HFF-Myc (cell line): ENCODE measurements at regions not wholly inside any gene's neighbourhood (a gene's known extent, or its start where the extent isn't known, plus 50 kb on each side); places are given as distances from the start of the nearest gene placed in this dataset.

Experiments
- DNase-seq: peaks from one replicate; pipeline ENCODE4 v3.0.0-alpha.2; 2011; ENCODE audit warnings: low read depth; ENCODE audit errors: extremely low read depth
- H3K4me3 ChIP-seq: replicated peaks from 2 replicates; pipeline ENCODE4 v1.5.1; 2011; ENCODE audit warnings: low read depth, mild to moderate bottlenecking, control low read depth, low read length
- TF ChIP-seq, protein P1 (sequence below): IDR thresholded peaks from 2 replicates; pipeline ENCODE4 v1.5.1; 2012; ENCODE audit warnings: mild to moderate bottlenecking, low read depth, low read length, control low read depth; ENCODE audit errors: missing control alignments

DNA sequence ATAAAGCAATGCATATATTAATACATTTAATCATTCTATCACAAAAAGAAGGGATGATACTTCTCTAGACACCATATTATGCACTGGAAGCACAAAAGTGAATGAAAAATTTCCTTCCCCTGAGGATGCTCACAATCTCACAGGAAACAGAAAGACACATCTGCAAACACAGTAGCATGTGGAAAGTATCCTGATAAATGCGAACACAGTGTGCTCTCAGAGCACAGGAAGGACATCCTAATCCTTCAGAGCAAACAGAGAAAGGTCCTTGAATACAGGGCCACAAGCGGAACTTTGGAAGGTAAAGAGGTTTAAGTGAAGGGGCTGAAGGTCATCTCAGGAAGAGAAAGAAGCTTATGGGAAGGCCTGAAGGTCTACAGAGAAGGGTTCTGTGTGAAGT, 524.6 kb upstream of the LRRC4C start:
- no peak overlapping the region for H3K4me3 ChIP-seq
- TF ChIP-seq, protein P1, sequence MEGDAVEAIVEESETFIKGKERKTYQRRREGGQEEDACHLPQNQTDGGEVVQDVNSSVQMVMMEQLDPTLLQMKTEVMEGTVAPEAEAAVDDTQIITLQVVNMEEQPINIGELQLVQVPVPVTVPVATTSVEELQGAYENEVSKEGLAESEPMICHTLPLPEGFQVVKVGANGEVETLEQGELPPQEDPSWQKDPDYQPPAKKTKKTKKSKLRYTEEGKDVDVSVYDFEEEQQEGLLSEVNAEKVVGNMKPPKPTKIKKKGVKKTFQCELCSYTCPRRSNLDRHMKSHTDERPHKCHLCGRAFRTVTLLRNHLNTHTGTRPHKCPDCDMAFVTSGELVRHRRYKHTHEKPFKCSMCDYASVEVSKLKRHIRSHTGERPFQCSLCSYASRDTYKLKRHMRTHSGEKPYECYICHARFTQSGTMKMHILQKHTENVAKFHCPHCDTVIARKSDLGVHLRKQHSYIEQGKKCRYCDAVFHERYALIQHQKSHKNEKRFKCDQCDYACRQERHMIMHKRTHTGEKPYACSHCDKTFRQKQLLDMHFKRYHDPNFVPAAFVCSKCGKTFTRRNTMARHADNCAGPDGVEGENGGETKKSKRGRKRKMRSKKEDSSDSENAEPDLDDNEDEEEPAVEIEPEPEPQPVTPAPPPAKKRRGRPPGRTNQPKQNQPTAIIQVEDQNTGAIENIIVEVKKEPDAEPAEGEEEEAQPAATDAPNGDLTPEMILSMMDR: no peak
- DNase-seq: no peak

DNA sequence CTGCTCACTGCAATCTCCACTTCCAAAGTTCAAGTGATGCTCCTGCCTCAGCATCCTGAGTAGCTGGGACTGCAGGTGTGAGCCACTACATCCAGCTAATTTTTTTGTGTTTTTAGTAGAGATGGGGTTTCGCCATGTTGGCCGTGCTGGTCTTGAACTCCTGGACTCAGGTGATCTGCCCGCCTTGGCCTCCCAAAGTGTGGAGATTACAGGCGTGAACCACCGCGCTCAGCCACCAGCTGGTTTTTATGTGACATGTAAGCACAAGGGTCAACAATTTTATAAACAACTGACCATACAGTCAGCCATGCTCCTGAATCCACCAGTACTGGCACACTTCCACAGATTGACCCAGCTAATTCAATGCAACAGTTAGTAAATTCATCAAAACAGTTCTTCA, 526.3 kb upstream of the LRRC4C start:
- TF ChIP-seq, protein P1: no peak
- H3K4me3 ChIP-seq: no peak overlapping the region
- DNase-seq: no peak

DNA sequence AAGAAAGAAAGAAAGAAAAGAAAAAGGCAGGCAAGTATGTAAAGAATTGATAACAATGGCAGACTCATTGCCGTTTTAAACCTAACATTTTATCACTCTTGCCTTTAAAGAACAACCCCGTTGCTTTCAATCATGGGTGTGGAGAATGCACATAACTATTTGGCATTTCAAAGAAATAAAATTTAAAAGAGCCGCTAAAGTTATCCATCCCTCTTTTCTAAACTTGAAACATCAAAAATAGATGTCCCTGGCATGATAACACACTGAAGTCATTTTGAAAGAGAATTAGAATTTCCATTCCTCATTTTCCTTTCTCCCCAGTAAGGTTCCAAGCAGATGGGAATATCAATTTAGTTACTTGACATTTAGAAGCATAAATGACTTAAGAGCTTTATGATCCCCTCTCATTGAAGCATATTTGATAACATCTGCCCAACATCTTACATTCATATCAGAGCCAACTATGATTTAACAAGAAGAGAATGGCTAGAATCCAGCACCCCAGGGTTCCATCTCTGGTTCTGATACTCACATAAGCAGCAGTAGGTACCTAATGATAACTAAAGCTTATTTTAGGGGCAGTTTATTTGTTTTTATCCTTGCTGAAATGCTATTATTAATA, 529.6 kb upstream of the LRRC4C start:
- TF ChIP-seq, protein P1: no peak
- no peak overlapping the region for H3K4me3 ChIP-seq
- no peak for DNase-seq

DNA sequence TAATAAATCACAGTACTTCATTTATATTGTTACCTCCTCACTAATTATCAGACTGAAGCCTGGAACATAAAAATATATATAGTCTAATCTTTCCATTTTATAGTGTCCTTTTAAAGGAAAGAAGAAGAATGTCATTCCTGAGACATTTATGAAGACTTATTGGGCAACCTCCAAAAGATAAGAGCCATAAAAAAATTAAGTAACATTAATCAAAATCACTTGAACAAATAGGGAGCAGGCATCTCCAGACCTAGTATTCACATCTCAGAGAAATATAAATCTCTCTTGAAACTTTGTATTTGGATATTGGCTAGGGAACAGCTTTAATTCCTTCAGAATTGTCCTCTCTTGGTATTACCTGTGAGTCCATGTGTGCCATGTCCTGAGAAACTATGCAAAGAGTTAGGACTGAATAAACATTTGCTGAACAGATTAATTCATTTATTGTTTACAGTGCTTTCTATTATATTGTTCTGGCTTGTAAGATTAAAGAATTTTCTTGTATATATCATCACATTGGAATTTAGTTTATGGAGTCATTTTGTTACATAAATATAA, 530.5 kb upstream of the LRRC4C start:
- no peak overlapping the region for H3K4me3 ChIP-seq
- TF ChIP-seq, protein P1: no peak
- no peak for DNase-seq

DNA sequence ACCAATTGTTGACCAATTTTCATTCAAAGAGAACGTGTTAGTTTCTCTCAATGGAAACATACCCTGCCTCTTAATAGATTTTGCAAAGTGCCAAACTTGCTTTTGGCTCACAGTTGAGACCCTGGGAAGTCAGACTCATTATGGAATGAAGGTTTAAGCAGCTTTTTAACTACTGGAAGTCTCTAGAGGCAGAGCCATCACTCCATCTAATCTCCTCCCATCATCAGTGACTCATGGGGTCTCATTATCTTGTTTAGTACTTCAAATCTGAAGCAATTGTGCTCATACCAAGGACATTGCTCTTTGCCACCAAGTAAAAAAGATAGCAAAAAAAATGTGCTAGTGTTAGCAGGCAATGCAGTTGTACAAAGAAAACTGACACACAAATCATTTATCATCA, 537.1 kb upstream of the LRRC4C start:
- H3K4me3 ChIP-seq: no peak overlapping the region
- DNase-seq: no peak
- TF ChIP-seq, protein P1: no peak

DNA sequence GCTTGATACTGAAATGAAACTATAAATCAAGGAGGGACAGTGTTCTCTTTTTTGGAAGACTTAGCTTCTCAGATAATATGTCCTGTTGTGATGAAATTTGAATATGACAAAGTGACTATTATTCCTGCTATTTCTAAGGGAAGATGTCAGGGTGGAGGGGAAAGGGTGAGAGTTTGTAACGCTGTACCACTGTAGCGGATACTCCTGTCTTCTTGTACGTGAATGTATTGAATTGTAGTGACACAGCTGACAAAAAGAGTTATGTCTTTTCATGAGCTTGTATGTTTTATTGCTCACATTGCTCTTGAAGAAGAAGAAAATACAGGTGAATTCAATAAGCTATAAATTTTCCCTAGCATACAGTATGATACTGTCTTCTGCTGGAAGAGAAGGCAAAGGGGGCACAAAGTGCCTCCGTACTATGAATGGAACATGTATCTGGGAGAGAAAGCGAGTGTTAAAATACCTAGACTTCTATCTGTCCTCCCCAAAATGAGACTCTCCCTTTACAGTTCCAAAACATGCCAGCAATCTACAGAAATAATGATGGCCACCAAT, 538.5 kb upstream of the LRRC4C start:
- TF ChIP-seq, protein P1: no peak
- no peak overlapping the region for H3K4me3 ChIP-seq
- DNase-seq: no peak
